ENCODE measurements at regions not wholly inside any gene's neighbourhood (a gene's known extent, or its start where the extent isn't known, plus 50 kb on each side); places are given as distances from the start of the nearest gene placed in this dataset.

DNA sequence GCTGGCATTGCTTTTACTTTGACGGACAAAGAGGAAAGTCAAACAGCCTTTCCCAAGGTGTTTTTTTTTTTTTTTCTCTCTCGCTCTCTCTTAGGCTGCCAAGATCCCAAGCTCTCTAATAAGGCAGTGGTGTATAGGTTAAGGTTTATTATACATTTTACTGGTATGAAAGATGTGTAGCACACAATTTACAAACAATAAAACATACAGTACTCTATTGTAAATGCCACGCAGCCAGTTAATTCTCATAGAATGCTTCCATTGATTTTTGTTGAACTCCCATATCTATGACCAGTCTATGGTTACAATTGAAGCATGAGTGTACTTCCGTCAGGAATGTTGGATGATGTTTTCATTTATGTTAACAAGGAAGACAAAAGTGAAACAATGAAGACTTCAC, 106.4 kb upstream of the GSC start:
- Histone ChIP-seq H3K9ac (ENCODE audit: control insufficient read depth, extremely low read depth, insufficient read depth, low read length) (no peak overlapping the region), H4K20me1 (ENCODE audit: control insufficient read depth, extremely low read depth, insufficient read depth, low read length) (no peaks in the 10 kb centered on the region), H3K36me3 (ENCODE audit: control insufficient read depth in 2 of 2, extremely low read depth in 1 of 2, insufficient read depth in 2 of 2, low read length in 2 of 2) (no peaks in the 10 kb centered on the region), H2AFZ (ENCODE audit: control insufficient read depth, low read length) (no peak overlapping the region), H3K9me3 (ENCODE audit: control insufficient read depth, low read depth, low read length) (no peaks in the 10 kb centered on the region), H3K27me3 (ENCODE audit: control insufficient read depth, extremely low read depth, insufficient read depth, low read length) (no peaks in the 10 kb centered on the region), H3K9me1 (ENCODE audit: control insufficient read depth, extremely low read depth, insufficient read depth, low read length) (no peaks in the 10 kb centered on the region), H3K27ac (ENCODE audit: control insufficient read depth, insufficient read depth, low read length) (no peak overlapping the region), H3K4me1 (ENCODE audit: control insufficient read depth, extremely low read depth, insufficient read depth, low read length) (no peaks in the 10 kb centered on the region), H3K4me2 (ENCODE audit: control insufficient read depth, extremely low read depth, insufficient read depth, low read depth, low read length) (no peak overlapping the region), H3K4me3 (ENCODE audit: control insufficient read depth in 2 of 3, extremely low read depth in 1 of 3, insufficient read depth in 2 of 3, low read depth in 1 of 3, low read length in 3 of 3) (no peak overlapping the region), H3K79me2 (ENCODE audit: control insufficient read depth, insufficient read depth, low read length) (no peaks in the 10 kb centered on the region)
- FAIRE-seq, result no peak
- TF ChIP-seq, protein P1, sequence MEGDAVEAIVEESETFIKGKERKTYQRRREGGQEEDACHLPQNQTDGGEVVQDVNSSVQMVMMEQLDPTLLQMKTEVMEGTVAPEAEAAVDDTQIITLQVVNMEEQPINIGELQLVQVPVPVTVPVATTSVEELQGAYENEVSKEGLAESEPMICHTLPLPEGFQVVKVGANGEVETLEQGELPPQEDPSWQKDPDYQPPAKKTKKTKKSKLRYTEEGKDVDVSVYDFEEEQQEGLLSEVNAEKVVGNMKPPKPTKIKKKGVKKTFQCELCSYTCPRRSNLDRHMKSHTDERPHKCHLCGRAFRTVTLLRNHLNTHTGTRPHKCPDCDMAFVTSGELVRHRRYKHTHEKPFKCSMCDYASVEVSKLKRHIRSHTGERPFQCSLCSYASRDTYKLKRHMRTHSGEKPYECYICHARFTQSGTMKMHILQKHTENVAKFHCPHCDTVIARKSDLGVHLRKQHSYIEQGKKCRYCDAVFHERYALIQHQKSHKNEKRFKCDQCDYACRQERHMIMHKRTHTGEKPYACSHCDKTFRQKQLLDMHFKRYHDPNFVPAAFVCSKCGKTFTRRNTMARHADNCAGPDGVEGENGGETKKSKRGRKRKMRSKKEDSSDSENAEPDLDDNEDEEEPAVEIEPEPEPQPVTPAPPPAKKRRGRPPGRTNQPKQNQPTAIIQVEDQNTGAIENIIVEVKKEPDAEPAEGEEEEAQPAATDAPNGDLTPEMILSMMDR (optimal IDR thresholded peaks at IDR 0.05 in 1 of 3, IDR thresholded peaks at IDR 0.05 in 1 of 3, conservative IDR thresholded peaks at IDR 0.05 in 1 of 3; ENCODE audit: extremely low read depth in 1 of 3, insufficient read depth in 2 of 3, low read length in 3 of 3), result no peak
- TF ChIP-seq EZH2 (IDR thresholded peaks at IDR 0.05; ENCODE audit: low read length), result no peak
- dilution Hi-C loops (cut with MboI; ENCODE audit: extremely low pct_ligation_motif_present, low sequenced_read_pairs), result no loop called here
- DNase-seq (ENCODE audit: low read depth, low spot score), result no peak

DNA sequence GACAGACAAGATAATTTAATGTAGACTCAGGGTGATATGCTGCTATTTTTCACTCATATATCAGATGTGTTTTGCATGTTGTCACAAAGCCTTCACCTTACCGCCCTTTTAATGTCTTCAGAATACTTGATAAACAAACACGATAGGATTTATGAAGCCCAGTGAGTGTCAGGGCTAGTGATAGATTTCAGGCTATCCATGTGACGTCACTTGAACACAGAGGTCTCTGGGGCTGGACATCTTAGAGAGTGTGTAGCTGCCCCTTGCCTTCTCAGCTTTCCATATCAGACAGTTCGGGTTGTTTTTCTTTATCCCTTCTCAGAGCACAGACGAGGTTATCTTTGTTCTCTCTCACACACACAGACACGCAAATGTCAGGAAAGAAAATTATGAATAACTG, 105.3 kb upstream of the GSC start:
- Histone ChIP-seq H3K36me3 (ENCODE audit: control insufficient read depth in 2 of 2, extremely low read depth in 1 of 2, insufficient read depth in 2 of 2, low read length in 2 of 2) (no peaks in the 10 kb centered on the region), H3K4me3 (ENCODE audit: control insufficient read depth in 2 of 3, extremely low read depth in 1 of 3, insufficient read depth in 2 of 3, low read depth in 1 of 3, low read length in 3 of 3) (no peak overlapping the region), H3K79me2 (ENCODE audit: control insufficient read depth, insufficient read depth, low read length) (no peaks in the 10 kb centered on the region), H3K4me1 (ENCODE audit: control insufficient read depth, extremely low read depth, insufficient read depth, low read length) (no peaks in the 10 kb centered on the region), H3K9me1 (ENCODE audit: control insufficient read depth, extremely low read depth, insufficient read depth, low read length) (no peaks in the 10 kb centered on the region), H4K20me1 (ENCODE audit: control insufficient read depth, extremely low read depth, insufficient read depth, low read length) (no peaks in the 10 kb centered on the region), H3K4me2 (ENCODE audit: control insufficient read depth, extremely low read depth, insufficient read depth, low read depth, low read length) (no peak overlapping the region), H3K9ac (ENCODE audit: control insufficient read depth, extremely low read depth, insufficient read depth, low read length) (no peak overlapping the region), H3K27me3 (ENCODE audit: control insufficient read depth, extremely low read depth, insufficient read depth, low read length) (no peaks in the 10 kb centered on the region), H3K9me3 (ENCODE audit: control insufficient read depth, low read depth, low read length) (no peaks in the 10 kb centered on the region), H2AFZ (ENCODE audit: control insufficient read depth, low read length) (no peak overlapping the region), H3K27ac (ENCODE audit: control insufficient read depth, insufficient read depth, low read length) (no peak overlapping the region)
- TF ChIP-seq EZH2 (IDR thresholded peaks at IDR 0.05; ENCODE audit: low read length), result no peak
- TF ChIP-seq, protein P1 (optimal IDR thresholded peaks at IDR 0.05 in 1 of 3, IDR thresholded peaks at IDR 0.05 in 1 of 3, conservative IDR thresholded peaks at IDR 0.05 in 1 of 3; ENCODE audit: extremely low read depth in 1 of 3, insufficient read depth in 2 of 3, low read length in 3 of 3), result no peak
- FAIRE-seq, result no peak
- dilution Hi-C loops (cut with MboI; ENCODE audit: extremely low pct_ligation_motif_present, low sequenced_read_pairs), result no loop called here
- DNase-seq (ENCODE audit: low read depth, low spot score), result no peak

All from keratinocyte (primary cell).